ENCODE measurements at regions not wholly inside any gene's neighbourhood (a gene's known extent, or its start where the extent isn't known, plus 50 kb on each side); places are given as distances from the start of the nearest gene placed in this dataset.
"Not testable (repeated sequence)": the region's sequence is repeated elsewhere in the genome, so short reads cannot be mapped to it uniquely, and the experiment has no call there.

- DNase-seq (ENCODE audit: low read depth in 2 of 2) = no peak
These were observed 224.7 kb upstream of the FAM78B start for GRCh38 chr1:166391279-166392066.

DNA sequence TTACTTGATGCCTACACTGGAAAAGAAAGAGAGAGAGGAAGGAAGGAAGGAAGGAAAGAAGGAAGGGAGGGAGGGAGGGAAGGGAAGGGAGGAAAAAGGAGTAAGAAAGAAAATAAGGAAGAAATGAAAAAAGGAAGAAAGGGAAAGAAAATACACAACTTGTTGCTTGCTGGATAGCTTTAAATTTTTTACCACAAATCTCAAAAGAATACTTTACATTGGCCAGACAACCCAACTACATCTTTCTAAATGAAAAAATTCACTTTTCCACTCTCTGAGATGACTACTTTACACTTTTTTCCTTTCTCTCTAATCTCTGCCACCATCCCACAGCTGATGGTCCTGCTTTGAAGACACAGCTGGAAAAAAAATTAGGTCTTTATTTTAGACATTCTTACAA, 228.9 kb upstream of the FAM78B start:
- DNase-seq (ENCODE audit: low read depth in 2 of 2) = no peak

DNA sequence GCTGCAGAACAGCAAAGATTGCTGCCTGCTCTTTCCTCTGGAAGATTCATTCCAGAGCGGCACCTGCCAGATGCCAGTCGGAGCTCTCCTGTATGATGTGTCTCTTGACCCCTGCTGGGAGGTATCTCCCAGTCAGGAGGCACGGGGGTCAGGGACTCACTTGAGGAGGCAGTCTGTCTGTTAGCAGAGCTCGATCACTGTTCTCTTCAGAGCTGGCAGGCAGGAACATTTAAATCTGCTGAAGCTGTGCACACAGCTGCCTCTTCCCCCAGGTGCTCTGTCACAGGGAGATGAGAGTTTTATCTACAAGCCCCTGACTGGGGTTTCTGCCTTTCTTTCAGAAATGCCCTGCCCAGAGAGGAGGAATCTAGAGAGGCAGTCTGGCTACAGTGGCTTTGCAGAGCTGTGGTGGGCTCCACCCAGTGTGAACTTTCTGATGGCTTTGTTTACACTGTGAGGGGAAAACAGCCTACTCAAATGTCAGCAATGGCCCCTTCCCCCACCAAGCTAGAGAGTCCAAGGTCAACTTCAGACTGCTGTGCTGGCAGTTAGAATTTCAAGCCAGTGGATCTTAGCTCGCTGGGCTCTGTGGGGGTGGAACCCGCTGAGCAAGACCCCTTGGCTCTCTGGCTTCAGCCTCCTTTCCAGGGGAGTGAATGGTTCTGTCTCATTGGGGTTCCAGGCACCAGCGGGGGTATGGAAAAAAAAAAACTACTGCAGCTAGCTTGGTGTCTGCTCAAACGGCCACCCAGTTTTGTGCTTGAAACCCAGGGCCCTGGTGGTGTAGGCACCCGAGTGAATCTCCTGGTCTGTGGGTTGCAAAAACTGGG, 242.7 kb upstream of the FAM78B start:
- not testable (repeated sequence) for DNase-seq (ENCODE audit: low read depth in 2 of 2)

- no peak for DNase-seq (ENCODE audit: low read depth in 2 of 2)
These were observed 243.2 kb upstream of the FAM78B start for GRCh38 chr1:166410083-166410385.

GRCh38 chr1:166416831-166417230, 250.0 kb upstream of the FAM78B start:
- not testable (repeated sequence) for DNase-seq (ENCODE audit: low read depth in 2 of 2)

DNA sequence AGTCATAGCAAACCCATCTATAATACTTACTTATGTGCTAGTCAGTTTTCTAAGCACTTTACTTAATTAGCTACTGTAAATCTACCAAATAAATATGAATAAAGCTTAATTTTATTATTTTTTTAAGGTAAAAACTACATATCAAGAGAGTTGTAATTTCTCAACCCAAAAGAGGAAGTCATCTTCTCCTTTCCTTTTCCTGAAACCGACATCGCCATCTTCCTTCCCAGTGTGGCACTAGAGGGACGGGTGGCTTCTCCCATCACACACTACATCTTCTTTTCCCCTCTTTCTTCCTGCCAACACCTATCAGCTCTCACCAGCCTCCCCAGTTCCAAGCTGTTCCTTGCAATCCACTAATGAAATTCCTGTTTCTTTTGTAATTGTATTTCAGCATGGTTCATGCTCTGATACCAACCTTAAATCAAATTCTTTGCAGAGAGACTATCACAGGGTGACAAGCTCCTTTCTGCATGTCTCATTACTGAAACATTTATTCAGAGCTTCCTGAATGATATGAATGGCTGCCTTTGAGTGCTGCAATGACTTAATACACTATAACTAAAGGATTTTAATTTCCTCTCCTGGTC, 251.6 kb upstream of the FAM78B start:
- DNase-seq (ENCODE audit: low read depth in 2 of 2) = no peak

- DNase-seq (ENCODE audit: low read depth in 2 of 2) = not testable (repeated sequence)
These were observed 255.8 kb upstream of the FAM78B start for GRCh38 chr1:166422586-166422985.

DNA sequence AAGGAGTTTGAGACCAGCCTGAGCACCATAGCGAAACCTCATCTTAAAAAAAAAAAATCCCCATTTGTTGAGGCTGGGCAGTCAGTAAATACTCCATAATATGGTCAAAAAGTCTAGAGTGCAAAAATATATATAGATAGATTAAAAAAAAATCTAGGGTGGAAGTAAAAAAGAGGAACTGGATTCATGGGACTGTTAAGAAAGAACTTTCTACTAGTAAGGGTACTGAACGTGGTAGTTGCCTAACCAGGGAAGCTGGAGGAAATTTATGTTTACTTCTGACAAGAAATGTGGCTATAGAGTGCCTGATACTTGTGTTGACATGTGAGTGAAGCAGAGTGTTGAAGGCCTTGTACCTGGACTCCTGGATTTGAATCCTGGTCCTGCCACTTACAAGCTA, 265.9 kb upstream of the FAM78B start:
- no peak for DNase-seq (ENCODE audit: low read depth in 2 of 2)

GRCh38 chr1:166433404-166434304, 266.9 kb upstream of the FAM78B start:
- not testable (repeated sequence) for DNase-seq (ENCODE audit: low read depth in 2 of 2)

- DNase-seq (ENCODE audit: low read depth in 2 of 2) = no peak
These were observed 290.9 kb upstream of the FAM78B start for GRCh38 chr1:166457700-166458099.

DNA sequence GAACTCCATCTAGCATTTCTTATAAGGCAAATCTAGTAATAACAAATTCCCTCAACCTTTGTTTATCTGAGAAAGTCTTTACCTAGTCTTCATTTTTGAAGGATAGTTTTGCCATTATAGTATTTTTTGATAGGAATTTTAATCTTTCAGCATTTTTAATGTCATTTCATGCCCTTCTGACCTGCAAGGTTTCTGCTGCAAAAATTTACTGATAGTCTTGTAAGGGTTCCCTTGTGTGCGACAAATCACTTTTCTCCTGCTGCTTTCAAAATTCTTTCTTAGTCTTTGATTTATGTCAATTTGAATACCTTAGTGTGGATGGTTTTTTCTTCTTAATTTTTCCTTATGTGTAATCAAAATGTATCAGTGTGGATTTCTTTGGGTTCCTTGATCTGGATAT, 297.5 kb upstream of the FAM78B start:
- DNase-seq (ENCODE audit: low read depth in 2 of 2) = no peak

- no peak for DNase-seq (ENCODE audit: low read depth in 2 of 2)
These were observed 303.2 kb upstream of the FAM78B start for GRCh38 chr1:166470014-166470413.

DNA sequence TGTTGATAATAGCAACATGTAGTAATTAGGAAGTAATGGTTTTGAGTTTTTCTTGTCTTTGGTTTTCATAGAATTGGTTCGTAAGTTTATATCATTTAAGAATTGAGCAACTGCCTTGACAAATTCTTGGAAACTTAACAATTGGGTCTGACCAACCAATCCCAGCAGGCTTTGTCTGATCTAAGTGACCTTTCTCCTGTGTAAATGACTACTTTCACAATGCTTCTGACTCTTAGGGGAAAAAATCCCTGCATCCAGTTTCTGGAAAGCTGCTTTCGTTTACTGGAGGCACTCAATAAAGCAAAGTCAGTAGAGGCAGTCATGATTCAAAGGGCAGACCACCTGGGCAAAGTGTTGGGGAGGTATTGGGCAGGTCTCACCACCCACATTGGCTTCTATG, 303.6 kb upstream of the FAM78B start:
- DNase-seq (ENCODE audit: low read depth in 2 of 2) = no peak

- DNase-seq (ENCODE audit: low read depth in 2 of 2) = no peak
These were observed 304.6 kb upstream of the FAM78B start for GRCh38 chr1:166471359-166471758.

- peak in 1 of 2 donors; percentile 12 for DNase-seq (ENCODE audit: low read depth in 2 of 2)
These were observed 312.3 kb upstream of the FAM78B start for GRCh38 chr1:166479052-166479631.

GRCh38 chr1:166484471-166484870, 317.7 kb upstream of the FAM78B start:
- no peak for DNase-seq (ENCODE audit: low read depth in 2 of 2)

DNA sequence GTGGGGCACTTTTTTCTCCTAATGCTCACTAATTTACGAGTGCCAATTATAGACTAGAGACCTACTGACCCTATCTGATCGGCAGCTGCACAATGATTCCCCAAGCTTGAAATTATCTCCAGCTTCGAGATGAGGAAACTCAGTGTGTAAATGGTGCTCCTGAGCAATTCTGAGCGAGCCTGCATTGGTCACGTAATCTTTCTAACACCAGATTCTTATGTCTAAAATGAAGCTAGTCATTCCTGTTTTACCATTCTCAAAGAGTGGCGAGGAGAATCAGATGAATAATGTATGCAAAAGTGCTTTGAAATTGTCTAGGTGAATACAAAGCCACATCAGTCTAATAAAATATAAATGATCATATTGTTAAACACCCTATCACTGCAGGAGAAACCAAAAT, 318.1 kb upstream of the FAM78B start:
- no peak for DNase-seq (ENCODE audit: low read depth in 2 of 2)

DNA sequence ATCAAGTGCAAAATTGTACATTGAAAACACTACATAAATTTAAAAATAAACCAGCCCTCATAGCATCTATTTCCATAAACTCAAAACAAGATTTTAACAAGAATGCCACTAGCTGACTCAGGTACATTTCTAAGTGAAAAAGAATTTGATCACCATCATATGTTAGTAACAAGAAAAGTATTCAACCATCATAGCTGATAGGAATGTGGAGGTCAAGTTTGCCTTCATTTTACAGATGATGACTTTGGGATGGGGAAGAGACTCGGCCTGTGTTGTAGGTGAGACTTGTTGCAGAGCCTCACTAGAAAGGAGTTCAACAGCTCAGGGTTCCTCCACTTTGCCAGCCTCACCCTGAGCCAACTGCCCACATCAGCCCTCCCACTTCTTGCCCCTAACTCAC, 318.8 kb upstream of the FAM78B start:
- no peak for DNase-seq (ENCODE audit: low read depth in 2 of 2)

GRCh38 chr1:166488327-166488726, 321.5 kb upstream of the FAM78B start:
- no peak for DNase-seq (ENCODE audit: low read depth in 2 of 2)

- DNase-seq (ENCODE audit: low read depth in 2 of 2) = no peak
These were observed 322.5 kb upstream of the FAM78B start for GRCh38 chr1:166489356-166489669.

DNA sequence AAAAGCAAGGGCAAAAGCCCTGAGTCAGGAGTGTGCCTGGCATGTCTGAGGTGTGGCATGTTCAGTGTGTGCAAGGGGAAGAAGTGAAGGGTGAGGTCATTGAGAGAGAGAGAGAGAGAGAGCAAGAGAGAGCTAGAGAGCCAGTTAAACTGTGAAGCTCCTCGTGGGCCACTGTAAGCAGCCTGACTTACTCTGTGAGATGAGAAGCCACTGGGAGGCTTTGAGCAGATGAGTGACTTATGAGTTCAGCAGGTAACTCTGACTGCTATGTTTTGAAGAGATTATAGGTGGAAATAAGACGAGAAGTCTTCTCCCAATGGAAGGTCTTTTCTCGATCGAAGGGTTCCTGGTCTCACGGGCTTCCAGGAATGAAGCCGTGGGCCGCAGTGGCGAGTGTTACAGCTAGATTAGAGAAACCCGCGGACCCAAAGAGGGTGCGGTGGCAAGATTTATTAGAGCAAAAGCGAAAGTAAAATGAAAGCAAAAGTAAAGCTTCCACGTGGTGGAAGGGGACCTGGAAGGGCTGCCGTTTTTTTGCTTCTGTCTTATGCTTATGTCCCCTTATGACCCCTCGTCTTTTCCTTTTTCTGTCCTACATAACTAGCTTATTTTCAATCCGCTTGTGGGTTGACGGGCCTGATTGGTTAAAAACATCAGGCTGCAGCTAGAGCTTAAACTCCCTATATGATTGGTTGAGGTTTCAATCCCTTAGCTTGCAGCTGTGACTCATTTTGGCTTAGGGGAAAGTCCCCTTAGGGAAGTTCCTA, 323.1 kb upstream of the FAM78B start:
- DNase-seq (ENCODE audit: low read depth in 2 of 2) = peak; percentile 11 to 29
